GM23338 (cell line): ENCODE measurements at regions not wholly inside any gene's neighbourhood (a gene's known extent, or its start where the extent isn't known, plus 50 kb on each side); places are given as distances from the start of the nearest gene placed in this dataset.

Source experiments
- ATAC-seq: fragments of 200-7000 bp; cut with Tn5 transposase; 3 replicates; pipeline ENCODE4 v1.9.1; 2020
- DNase-seq: peaks from one replicate; pipeline ENCODE4 v3.0.0-alpha.2; 2015; ENCODE audit warnings: low spot score
- H2AFZ ChIP-seq: fragments of 200-600 bp; sonication (generic); 2 replicates; pipeline ENCODE4 v1.8.0; 2016; ENCODE audit warnings: antibody characterized with exemption, mild to moderate bottlenecking, moderate library complexity
- H3F3A ChIP-seq: fragments of 200-600 bp; sonication (generic); replicated peaks from 2 replicates; pipeline ENCODE4 v1.8.0; 2017; ENCODE audit warnings: antibody characterized with exemption, mixed run types, low read depth
- H3K27ac ChIP-seq: fragments of 200-600 bp; sonication (generic); 2 replicates; pipeline ENCODE4 v1.6.1; 2016; ENCODE audit warnings: low read depth
- H3K27me3 ChIP-seq: fragments of 200-600 bp; sonication (generic); 2 replicates; pipeline ENCODE4 v1.8.0; 2016; ENCODE audit warnings: mild to moderate bottlenecking, mixed run types, moderate library complexity; ENCODE audit not compliant: insufficient read depth
- H3K36me3 ChIP-seq: fragments of 200-600 bp; sonication (generic); 2 replicates; pipeline ENCODE4 v1.8.0; 2016; ENCODE audit warnings: mild to moderate bottlenecking; ENCODE audit not compliant: insufficient read depth
- H3K4me1 ChIP-seq: fragments of 200-600 bp; sonication (generic); 2 replicates; pipeline ENCODE4 v1.8.0; 2016; ENCODE audit warnings: mild to moderate bottlenecking, moderate library complexity; ENCODE audit not compliant: insufficient read depth
- H3K4me2 ChIP-seq: fragments of 200-600 bp; sonication (generic); 2 replicates; pipeline ENCODE4 v1.7.1; 2017; ENCODE audit warnings: mixed run types
- H3K4me3 ChIP-seq: fragments of 200-600 bp; sonication (generic); 2 replicates; pipeline ENCODE4 v1.6.1; 2016; ENCODE audit warnings: mixed run types
- H3K79me2 ChIP-seq: fragments of 200-600 bp; sonication (generic); replicated peaks from 2 replicates; pipeline ENCODE4 v1.8.0; 2017; ENCODE audit warnings: mild to moderate bottlenecking; ENCODE audit not compliant: insufficient read depth
- H3K9me2 ChIP-seq: fragments of 200-600 bp; sonication (generic); 2 replicates; pipeline ENCODE4 v1.8.0; 2017; ENCODE audit not compliant: insufficient read depth
- H4K20me1 ChIP-seq: fragments of 200-600 bp; sonication (generic); replicated peaks from 2 replicates; pipeline ENCODE4 v1.8.0; 2017; ENCODE audit warnings: mild to moderate bottlenecking; ENCODE audit not compliant: insufficient read depth
- H3K27ac Mint-ChIP-seq: 2 replicates; pipeline ENCODE4 v1.8.0; 2020; ENCODE audit warnings: inconsistent platforms, mild to moderate bottlenecking, moderate library complexity, mixed read lengths
- H3K27me3 Mint-ChIP-seq: 3 replicates; pipeline ENCODE4 v1.8.0; 2022; ENCODE audit warnings: low read depth, mild to moderate bottlenecking, moderate library complexity, mixed read lengths, inconsistent platforms; ENCODE audit not compliant: insufficient read depth, poor library complexity
- H3K36me3 Mint-ChIP-seq: 3 replicates; pipeline ENCODE4 v1.8.0; 2021; ENCODE audit warnings: low read depth, mild to moderate bottlenecking, inconsistent platforms, moderate library complexity, mixed read lengths
- H3K4me1 Mint-ChIP-seq: 3 replicates; pipeline ENCODE4 v1.8.0; 2020; ENCODE audit warnings: mild to moderate bottlenecking, inconsistent platforms, mixed read lengths
- H3K4me3 Mint-ChIP-seq: 3 replicates; pipeline ENCODE4 v1.8.0; 2021; ENCODE audit warnings: moderate library complexity, mild to moderate bottlenecking, inconsistent platforms, mixed read lengths
- H3K9me3 Mint-ChIP-seq: 3 replicates; pipeline ENCODE4 v1.8.0; 2020; ENCODE audit warnings: moderate library complexity, mild to moderate bottlenecking, inconsistent platforms, mixed read lengths
- CREB1 ChIP-seq: fragments of 250-450 bp; sonication (Bioruptor Pico); IDR thresholded peaks from 2 replicates; pipeline ENCODE4 v1.5.0; 2020; ENCODE audit warnings: low read depth, mild to moderate bottlenecking, moderate library complexity
- EZH2phosphoT487 ChIP-seq: fragments of 200-600 bp; sonication (generic); IDR thresholded peaks from one replicate; pipeline ENCODE4 v1.8.1; 2018; ENCODE audit warnings: antibody characterized with exemption; ENCODE audit not compliant: unreplicated experiment
- JUNB ChIP-seq: IDR thresholded peaks from one replicate; pipeline ENCODE4 v1.6.1; 2016; ENCODE audit warnings: antibody characterized with exemption; ENCODE audit not compliant: unreplicated experiment
- STAT1 ChIP-seq: IDR thresholded peaks from one replicate; pipeline ENCODE4 v1.6.1; 2016; ENCODE audit warnings: antibody characterized with exemption; ENCODE audit not compliant: unreplicated experiment
- ZNF114 ChIP-seq: fragments of 250-450 bp; sonication (Bioruptor Pico); IDR thresholded peaks from 2 replicates; pipeline ENCODE4 v1.5.0; 2020; ENCODE audit warnings: mild to moderate bottlenecking, moderate library complexity
- ZNF331 ChIP-seq: fragments of 250-450 bp; sonication (Bioruptor Pico); IDR thresholded peaks from 2 replicates; pipeline ENCODE4 v1.5.0; 2020; ENCODE audit warnings: low read depth, mild to moderate bottlenecking, moderate library complexity
- TF ChIP-seq, protein P1 (sequence below), 2 experiments: fragments of 200-600 bp in 1 of 2; sonication (generic) in 1 of 2; conservative IDR thresholded peaks; 2 replicates each; pipeline versions ENCODE4 v1.5.1 to v1.6.1; 2016 to 2017; ENCODE audit warnings: antibody characterized with exemption in 2 of 2, low read depth in 2 of 2, mild to moderate bottlenecking in 2 of 2, moderate library complexity in 1 of 2
- TF ChIP-seq, protein P2 (sequence below): IDR thresholded peaks from one replicate; pipeline ENCODE4 v1.6.1; 2018; ENCODE audit warnings: antibody characterized with exemption; ENCODE audit not compliant: unreplicated experiment
- TF ChIP-seq, protein P3 (sequence below): IDR thresholded peaks from 2 replicates; pipeline ENCODE4 v1.6.1; 2016; ENCODE audit warnings: antibody characterized with exemption

DNA sequence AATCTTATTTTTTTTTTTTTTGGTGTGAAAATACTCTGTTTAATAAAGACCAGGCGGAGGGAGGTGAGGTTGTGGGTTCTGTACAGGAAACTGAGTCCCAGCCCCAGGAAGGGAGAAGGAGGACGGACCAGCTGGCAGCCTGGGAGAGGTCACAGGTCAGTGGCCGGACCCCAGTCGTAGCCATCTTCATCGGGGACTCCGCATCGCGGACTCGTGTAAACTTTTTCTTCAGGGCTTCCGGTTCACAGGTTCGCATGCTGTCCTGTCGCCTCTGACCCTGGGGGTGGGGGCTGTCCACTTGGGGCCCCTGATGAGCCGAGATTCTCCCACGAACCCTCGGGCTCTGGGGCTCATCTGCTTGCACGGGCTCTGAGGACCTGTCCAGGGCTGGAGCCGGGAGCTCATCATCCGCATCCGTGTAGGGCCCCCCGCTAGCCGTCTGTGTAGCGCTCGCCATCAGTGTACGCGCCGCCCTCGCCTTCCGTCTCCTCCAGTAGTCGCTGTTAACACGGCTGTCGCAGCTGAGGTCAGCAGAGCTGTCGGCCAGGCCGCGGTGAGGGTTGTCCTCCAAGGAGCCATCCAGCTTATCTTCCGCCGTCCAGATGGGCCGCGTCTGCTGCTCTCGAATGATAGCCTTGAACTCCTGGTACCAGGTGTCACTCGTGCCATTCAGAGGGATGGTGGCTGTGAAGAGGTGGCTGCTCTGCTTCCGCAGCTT is 975.7 kb upstream of the PRMT6 start:
- Mint-ChIP-seq H3K4me3 (peak overlapping the region; percentile 66), H3K27ac (no peak overlapping the region), H3K4me1 (no peaks in the 10 kb centered on the region), H3K27me3 (peaks cover 2% of the 10 kb centered on the region), H3K9me3 (no peaks in the 10 kb centered on the region), H3K36me3 (no peaks in the 10 kb centered on the region)
- Histone ChIP-seq H3K4me1 (no peaks in the 10 kb centered on the region), H3K27me3 (no peaks in the 10 kb centered on the region), H3K36me3 (no peaks in the 10 kb centered on the region), H3K9me2 (no peaks in the 10 kb centered on the region), H4K20me1 (no peaks in the 10 kb centered on the region), H3K4me3 (0 out of 2 replicates have a peak overlapping the region, but pooled peaks have one; percentile 37), H3K4me2 (peak overlapping the region; percentile 43; the same call in 1 of the 2 replicates), H2AFZ (peak overlapping the region; percentile 83), H3K79me2 (no peaks in the 10 kb centered on the region), H3K27ac (no peak overlapping the region), H3F3A (no peaks in the 10 kb centered on the region)
- TF ChIP-seq ZNF331 (CRISPR knock-in tag) = no peak
- 0 out of 2 replicates have a peak, but pooled peaks have one; percentile 31 for TF ChIP-seq CREB1 (CRISPR knock-in tag)
- TF ChIP-seq, protein P1, sequence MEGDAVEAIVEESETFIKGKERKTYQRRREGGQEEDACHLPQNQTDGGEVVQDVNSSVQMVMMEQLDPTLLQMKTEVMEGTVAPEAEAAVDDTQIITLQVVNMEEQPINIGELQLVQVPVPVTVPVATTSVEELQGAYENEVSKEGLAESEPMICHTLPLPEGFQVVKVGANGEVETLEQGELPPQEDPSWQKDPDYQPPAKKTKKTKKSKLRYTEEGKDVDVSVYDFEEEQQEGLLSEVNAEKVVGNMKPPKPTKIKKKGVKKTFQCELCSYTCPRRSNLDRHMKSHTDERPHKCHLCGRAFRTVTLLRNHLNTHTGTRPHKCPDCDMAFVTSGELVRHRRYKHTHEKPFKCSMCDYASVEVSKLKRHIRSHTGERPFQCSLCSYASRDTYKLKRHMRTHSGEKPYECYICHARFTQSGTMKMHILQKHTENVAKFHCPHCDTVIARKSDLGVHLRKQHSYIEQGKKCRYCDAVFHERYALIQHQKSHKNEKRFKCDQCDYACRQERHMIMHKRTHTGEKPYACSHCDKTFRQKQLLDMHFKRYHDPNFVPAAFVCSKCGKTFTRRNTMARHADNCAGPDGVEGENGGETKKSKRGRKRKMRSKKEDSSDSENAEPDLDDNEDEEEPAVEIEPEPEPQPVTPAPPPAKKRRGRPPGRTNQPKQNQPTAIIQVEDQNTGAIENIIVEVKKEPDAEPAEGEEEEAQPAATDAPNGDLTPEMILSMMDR (conservative IDR thresholded peaks at IDR 0.05; ENCODE audit: low read depth in 2 of 2) = peak in 1 of 2 experiments; percentile 31; a peak in 2 of 4 replicates
- ATAC-seq (peak; percentile 100), DNase-seq (peak; percentile 43)

DNA sequence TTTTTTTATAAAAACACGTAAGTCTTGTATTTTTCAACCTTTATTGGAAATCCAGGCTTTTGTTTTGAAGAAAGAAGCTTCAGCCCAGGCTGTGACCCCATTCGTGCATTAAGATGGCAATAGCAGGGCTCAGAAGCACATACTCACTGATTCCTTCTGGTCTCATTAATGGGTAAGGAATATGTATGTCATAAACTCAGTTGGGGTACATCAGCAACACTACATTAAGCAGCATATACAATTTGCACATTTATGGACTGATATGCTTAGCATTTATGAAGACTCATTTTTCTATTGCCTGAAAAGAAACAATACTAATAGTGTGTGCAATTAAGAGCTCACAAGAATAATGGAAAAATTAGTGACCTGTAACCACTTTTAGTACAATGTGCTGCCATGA is 945.4 kb upstream of the PRMT6 start:
- no peak overlapping the region for H2AFZ ChIP-seq
- H3K27ac Mint-ChIP-seq = no peak overlapping the region
- H3K4me2 ChIP-seq = no peak overlapping the region
- ATAC-seq (no peak), DNase-seq (no peak)
- H3K9me2 ChIP-seq = no peaks in the 10 kb centered on the region
- H3K4me1 Mint-ChIP-seq = peaks cover 3% of the 10 kb centered on the region; the same call in 1 of the 3 replicates
- no peaks in the 10 kb centered on the region; the same call in 2 of the 3 replicates for H3K9me3 Mint-ChIP-seq
- H3K36me3 Mint-ChIP-seq = no peaks in the 10 kb centered on the region
- no peaks in the 10 kb centered on the region for H3K4me1 ChIP-seq
- no peaks in the 10 kb centered on the region for H3K36me3 ChIP-seq
- peaks cover 3% of the 10 kb centered on the region for H3K27me3 Mint-ChIP-seq
- no peak overlapping the region for H3K4me3 ChIP-seq
- no peaks in the 10 kb centered on the region for H3K27me3 ChIP-seq
- H3K4me3 Mint-ChIP-seq = no peak overlapping the region
- no peaks in the 10 kb centered on the region for H4K20me1 ChIP-seq
- no peak overlapping the region for H3K27ac ChIP-seq
- H3K79me2 ChIP-seq = no peaks in the 10 kb centered on the region
- H3F3A ChIP-seq = no peaks in the 10 kb centered on the region
- TF ChIP-seq EZH2phosphoT487 (no peak), STAT1 (no peak), ZNF331 (CRISPR knock-in tag) (no peak), ZNF114 (CRISPR knock-in tag) (no peak), JUNB (no peak)
- TF ChIP-seq, protein P2, sequence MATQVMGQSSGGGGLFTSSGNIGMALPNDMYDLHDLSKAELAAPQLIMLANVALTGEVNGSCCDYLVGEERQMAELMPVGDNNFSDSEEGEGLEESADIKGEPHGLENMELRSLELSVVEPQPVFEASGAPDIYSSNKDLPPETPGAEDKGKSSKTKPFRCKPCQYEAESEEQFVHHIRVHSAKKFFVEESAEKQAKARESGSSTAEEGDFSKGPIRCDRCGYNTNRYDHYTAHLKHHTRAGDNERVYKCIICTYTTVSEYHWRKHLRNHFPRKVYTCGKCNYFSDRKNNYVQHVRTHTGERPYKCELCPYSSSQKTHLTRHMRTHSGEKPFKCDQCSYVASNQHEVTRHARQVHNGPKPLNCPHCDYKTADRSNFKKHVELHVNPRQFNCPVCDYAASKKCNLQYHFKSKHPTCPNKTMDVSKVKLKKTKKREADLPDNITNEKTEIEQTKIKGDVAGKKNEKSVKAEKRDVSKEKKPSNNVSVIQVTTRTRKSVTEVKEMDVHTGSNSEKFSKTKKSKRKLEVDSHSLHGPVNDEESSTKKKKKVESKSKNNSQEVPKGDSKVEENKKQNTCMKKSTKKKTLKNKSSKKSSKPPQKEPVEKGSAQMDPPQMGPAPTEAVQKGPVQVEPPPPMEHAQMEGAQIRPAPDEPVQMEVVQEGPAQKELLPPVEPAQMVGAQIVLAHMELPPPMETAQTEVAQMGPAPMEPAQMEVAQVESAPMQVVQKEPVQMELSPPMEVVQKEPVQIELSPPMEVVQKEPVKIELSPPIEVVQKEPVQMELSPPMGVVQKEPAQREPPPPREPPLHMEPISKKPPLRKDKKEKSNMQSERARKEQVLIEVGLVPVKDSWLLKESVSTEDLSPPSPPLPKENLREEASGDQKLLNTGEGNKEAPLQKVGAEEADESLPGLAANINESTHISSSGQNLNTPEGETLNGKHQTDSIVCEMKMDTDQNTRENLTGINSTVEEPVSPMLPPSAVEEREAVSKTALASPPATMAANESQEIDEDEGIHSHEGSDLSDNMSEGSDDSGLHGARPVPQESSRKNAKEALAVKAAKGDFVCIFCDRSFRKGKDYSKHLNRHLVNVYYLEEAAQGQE = no peak
- TF ChIP-seq, protein P3, sequence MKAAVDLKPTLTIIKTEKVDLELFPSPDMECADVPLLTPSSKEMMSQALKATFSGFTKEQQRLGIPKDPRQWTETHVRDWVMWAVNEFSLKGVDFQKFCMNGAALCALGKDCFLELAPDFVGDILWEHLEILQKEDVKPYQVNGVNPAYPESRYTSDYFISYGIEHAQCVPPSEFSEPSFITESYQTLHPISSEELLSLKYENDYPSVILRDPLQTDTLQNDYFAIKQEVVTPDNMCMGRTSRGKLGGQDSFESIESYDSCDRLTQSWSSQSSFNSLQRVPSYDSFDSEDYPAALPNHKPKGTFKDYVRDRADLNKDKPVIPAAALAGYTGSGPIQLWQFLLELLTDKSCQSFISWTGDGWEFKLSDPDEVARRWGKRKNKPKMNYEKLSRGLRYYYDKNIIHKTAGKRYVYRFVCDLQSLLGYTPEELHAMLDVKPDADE = no peak
